Colonic mucosa (tissue), 4 donors: ENCODE measurements at regions not wholly inside any gene's neighbourhood (a gene's known extent, or its start where the extent isn't known, plus 50 kb on each side); places are given as distances from the start of the nearest gene placed in this dataset.
"Not testable (repeated sequence)": the region's sequence is repeated elsewhere in the genome, so short reads cannot be mapped to it uniquely, and the experiment has no call there.

Experiments used
- DNase-seq: peaks from one replicate; pipeline ENCODE4 v3.0.0-alpha.2; 2020
- H3K27ac ChIP-seq: fragments of 200-600 bp; one replicate; pipeline ENCODE4 v1.8.0; 2021
- H3K27me3 ChIP-seq: fragments of 200-600 bp; one replicate; pipeline ENCODE4 v1.8.0; 2021
- H3K36me3 ChIP-seq: fragments of 200-600 bp; one replicate; pipeline ENCODE4 v1.8.0; 2021
- H3K4me1 ChIP-seq: fragments of 200-600 bp; one replicate; pipeline ENCODE4 v1.8.0; 2021; ENCODE audit warnings: mild to moderate bottlenecking
- H3K4me3 ChIP-seq: fragments of 200-600 bp; one replicate; pipeline ENCODE4 v1.8.0; 2021
- H3K9ac ChIP-seq, 2 donors: one replicate each; pipeline ENCODE4 v1.7.0; 2013; ENCODE audit warnings: control low read depth in 2 of 2, low read depth in 2 of 2, low read length in 2 of 2
- H3K9me3 ChIP-seq: fragments of 200-600 bp; one replicate; pipeline ENCODE4 v1.8.0; 2021
- CTCF ChIP-seq: fragments of 200-600 bp; IDR thresholded peaks from one replicate; pipeline ENCODE4 v1.8.0; 2022; ENCODE audit warnings: antibody characterized with exemption, mild to moderate bottlenecking
- intact Hi-C: fragments of 100-400 bp; cut with DNase I; formaldehyde crosslinking; loops from one replicate; pipeline ENCODE4 v1.14.1; 2022
- donor health status: healthy.
- donor health status: DM: no; HTN: no; CAD: no.
- donor health status: DM: no; HTN: no; CAD: no.

GRCh38 chr14:65976761-65977404 lies 509.3 kb upstream of the CCDC196 start:
- intact Hi-C loops = no loop called here
- Histone ChIP-seq H3K9me3 (no peaks in the 10 kb centered on the region), H3K9ac (no peak overlapping the region), H3K27me3 (no peaks in the 10 kb centered on the region), H3K4me3 (no peak overlapping the region), H3K27ac (no peak overlapping the region), H3K36me3 (no peaks in the 10 kb centered on the region), H3K4me1 (no peaks in the 10 kb centered on the region)
- no peak for DNase-seq
- no peak for TF ChIP-seq CTCF

- no peak for TF ChIP-seq CTCF
- no peak for DNase-seq
- no peak overlapping the region for H3K27ac ChIP-seq
- no peaks in the 10 kb centered on the region for H3K36me3 ChIP-seq
- no peaks in the 10 kb centered on the region for H3K4me1 ChIP-seq
- intact Hi-C loops = no loop called here
- H3K4me3 ChIP-seq = no peak overlapping the region
- no peak overlapping the region for H3K9ac ChIP-seq
- H3K27me3 ChIP-seq = no peaks in the 10 kb centered on the region
- H3K9me3 ChIP-seq = no peaks in the 10 kb centered on the region
Measured at GRCh38 chr14:65981192-65981843, 504.9 kb upstream of the CCDC196 start.

- no peak overlapping the region for H3K4me3 ChIP-seq
- intact Hi-C loops = no loop called here
Measured at GRCh38 chr14:65986041-65986440, 500.1 kb upstream of the CCDC196 start.

GRCh38 chr14:65989981-65990380 lies 496.2 kb upstream of the CCDC196 start:
- intact Hi-C loops = no loop called here
- Histone ChIP-seq H3K9ac (no peak overlapping the region), H3K4me1 (no peaks in the 10 kb centered on the region), H3K27me3 (no peaks in the 10 kb centered on the region), H3K9me3 (no peaks in the 10 kb centered on the region), H3K36me3 (no peaks in the 10 kb centered on the region), H3K27ac (no peak overlapping the region), H3K4me3 (no peak overlapping the region)
- no peak for DNase-seq
- no peak for TF ChIP-seq CTCF

More at GRCh38 chr14:65986041-65986440, 500.1 kb upstream of the CCDC196 start:
- TF ChIP-seq CTCF = no peak
- no peaks in the 10 kb centered on the region for H3K27me3 ChIP-seq
- no peak overlapping the region for H3K27ac ChIP-seq
- no peaks in the 10 kb centered on the region for H3K4me1 ChIP-seq
- DNase-seq = no peak
- no peaks in the 10 kb centered on the region for H3K36me3 ChIP-seq
- no peak overlapping the region for H3K9ac ChIP-seq
- no peaks in the 10 kb centered on the region for H3K9me3 ChIP-seq

- no peaks in the 10 kb centered on the region for H3K36me3 ChIP-seq
- no peak for TF ChIP-seq CTCF
- DNase-seq = no peak
- no peaks in the 10 kb centered on the region for H3K4me1 ChIP-seq
- H3K4me3 ChIP-seq = no peak overlapping the region
- H3K27me3 ChIP-seq = no peaks in the 10 kb centered on the region
- intact Hi-C loops = no loop called here
- no peaks in the 10 kb centered on the region for H3K9me3 ChIP-seq
- H3K27ac ChIP-seq = no peak overlapping the region
- no peak overlapping the region for H3K9ac ChIP-seq
Measured at GRCh38 chr14:65991104-65991503, 495.1 kb upstream of the CCDC196 start.

- H3K36me3 ChIP-seq, H3K27ac ChIP-seq, H3K27me3 ChIP-seq, H3K4me1 ChIP-seq, intact Hi-C loops, H3K9me3 ChIP-seq, H3K4me3 ChIP-seq, H3K9ac ChIP-seq, DNase-seq: not testable (repeated sequence)
Measured at GRCh38 chr14:65991935-65992334, 494.2 kb upstream of the CCDC196 start.
